Astrocyte (in vitro differentiated cells and primary cell): ENCODE measurements at regions not wholly inside any gene's neighbourhood (a gene's known extent, or its start where the extent isn't known, plus 50 kb on each side); places are given as distances from the start of the nearest gene placed in this dataset.
"Not testable (repeated sequence)": the region's sequence is repeated elsewhere in the genome, so short reads cannot be mapped to it uniquely, and the experiment has no call there.

Source experiments
- EZH2 ChIP-seq: IDR thresholded peaks from 2 replicates; pipeline ENCODE4 v1.6.1; 2012; ENCODE audit warnings: mild to moderate bottlenecking, low read length, inconsistent platforms; ENCODE audit not compliant: insufficient read depth
- TF ChIP-seq, protein P1 (sequence below): IDR thresholded peaks from 2 replicates; pipeline ENCODE4 v1.5.1; 2011; ENCODE audit warnings: low read depth, mild to moderate bottlenecking, inconsistent platforms, low read length, moderate library complexity; ENCODE audit not compliant: insufficient read depth

DNA sequence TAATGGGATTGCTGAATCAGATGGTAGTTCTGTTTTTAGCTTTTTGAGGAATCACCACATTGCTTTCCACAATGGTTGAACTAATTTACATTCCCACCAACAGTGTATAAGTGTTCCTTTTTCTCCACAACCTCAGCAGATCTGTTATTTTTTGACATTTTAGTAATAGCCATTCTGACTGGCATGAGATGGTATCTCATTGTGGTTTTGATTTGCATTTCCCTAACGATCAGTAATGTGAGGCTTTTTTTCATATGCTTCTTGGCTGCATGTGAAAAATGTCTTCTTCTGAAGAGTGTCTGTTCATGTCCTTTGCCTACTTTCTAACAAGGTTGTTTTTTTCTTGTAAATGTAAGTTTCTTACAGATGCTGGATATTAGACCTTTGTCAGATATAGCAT is 402.4 kb downstream of the MAT2B start:
- TF ChIP-seq, protein P1, sequence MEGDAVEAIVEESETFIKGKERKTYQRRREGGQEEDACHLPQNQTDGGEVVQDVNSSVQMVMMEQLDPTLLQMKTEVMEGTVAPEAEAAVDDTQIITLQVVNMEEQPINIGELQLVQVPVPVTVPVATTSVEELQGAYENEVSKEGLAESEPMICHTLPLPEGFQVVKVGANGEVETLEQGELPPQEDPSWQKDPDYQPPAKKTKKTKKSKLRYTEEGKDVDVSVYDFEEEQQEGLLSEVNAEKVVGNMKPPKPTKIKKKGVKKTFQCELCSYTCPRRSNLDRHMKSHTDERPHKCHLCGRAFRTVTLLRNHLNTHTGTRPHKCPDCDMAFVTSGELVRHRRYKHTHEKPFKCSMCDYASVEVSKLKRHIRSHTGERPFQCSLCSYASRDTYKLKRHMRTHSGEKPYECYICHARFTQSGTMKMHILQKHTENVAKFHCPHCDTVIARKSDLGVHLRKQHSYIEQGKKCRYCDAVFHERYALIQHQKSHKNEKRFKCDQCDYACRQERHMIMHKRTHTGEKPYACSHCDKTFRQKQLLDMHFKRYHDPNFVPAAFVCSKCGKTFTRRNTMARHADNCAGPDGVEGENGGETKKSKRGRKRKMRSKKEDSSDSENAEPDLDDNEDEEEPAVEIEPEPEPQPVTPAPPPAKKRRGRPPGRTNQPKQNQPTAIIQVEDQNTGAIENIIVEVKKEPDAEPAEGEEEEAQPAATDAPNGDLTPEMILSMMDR: not testable (repeated sequence)
- TF ChIP-seq EZH2: not testable (repeated sequence)
